Endothelial cell of umbilical vein (primary cell): ENCODE measurements at regions not wholly inside any gene's neighbourhood (a gene's known extent, or its start where the extent isn't known, plus 50 kb on each side); places are given as distances from the start of the nearest gene placed in this dataset.

ENCODE experiments used
- CTCF ChIP-seq, 2 donors: IDR thresholded peaks; 1 replicate in 1 of 2; 2 replicates in 1 of 2; pipeline ENCODE4 v1.5.1; 2011; ENCODE audit warnings: low read length in 2 of 2, mild to moderate bottlenecking in 2 of 2, moderate library complexity in 2 of 2, control low read depth in 1 of 2, inconsistent platforms in 1 of 2, low read depth in 1 of 2; ENCODE audit not compliant: insufficient read depth in 1 of 2; ENCODE audit errors: extremely low read depth in 1 of 2
- JUN ChIP-seq: IDR thresholded peaks from 2 replicates; pipeline ENCODE4 v1.6.1; 2011; ENCODE audit warnings: borderline replicate concordance, low read depth; ENCODE audit not compliant: insufficient read length, insufficient read depth
- MAX ChIP-seq: IDR thresholded peaks from 2 replicates; pipeline ENCODE4 v1.6.1; 2011; ENCODE audit not compliant: insufficient read depth, insufficient read length
- POLR2A ChIP-seq: IDR thresholded peaks from 2 replicates; pipeline ENCODE4 v1.6.1; 2012; ENCODE audit warnings: low read depth, mild to moderate bottlenecking, control low read depth, low read length
- POLR2AphosphoS5 ChIP-seq: IDR thresholded peaks from 2 replicates; pipeline ENCODE4 v1.6.1; 2012; ENCODE audit warnings: low read depth, mild to moderate bottlenecking, control low read depth, low read length, moderate library complexity; ENCODE audit not compliant: insufficient read depth

- TF ChIP-seq JUN = no peak
- no peak for TF ChIP-seq POLR2A
- TF ChIP-seq CTCF (IDR thresholded peaks at IDR 0.05; ENCODE audit: extremely low read depth in 1 of 2, insufficient read depth in 1 of 2, low read depth in 1 of 2, low read length in 2 of 2) = no peak
- TF ChIP-seq MAX = no peak
- no peak for TF ChIP-seq POLR2AphosphoS5
Observed at GRCh38 chr16:48734220-48734619, 124.2 kb upstream of the N4BP1 start.
